Endothelial cell of umbilical vein (primary cell): ENCODE measurements at regions not wholly inside any gene's neighbourhood (a gene's known extent, or its start where the extent isn't known, plus 50 kb on each side); places are given as distances from the start of the nearest gene placed in this dataset.

Experiments
- BruUV-seq: library from RNA; stranded (reverse); fragments of 400-500 nt; replicated peaks from 2 replicates; lab custom pipeline; 2021; lab: Mats Ljungman, UMichigan
- CTCF ChIA-PET: fragments of 300-600, 350-600 bp; sonication (Branson Sonifier 250); formaldehyde crosslinking; loops from one replicate; lab custom pipeline; 2021; ENCODE audit warnings: antibody characterized with exemption, inconsistent platforms; lab: Charles Lee
- POLR2A ChIA-PET: fragments of 300-600, 350-600 bp; sonication (Branson Sonifier 250); formaldehyde crosslinking; loops from one replicate; lab custom pipeline; 2021; ENCODE audit warnings: antibody characterized with exemption, inconsistent platforms; lab: Charles Lee
- DNase-seq: peaks from one replicate; pipeline ENCODE4 v3.0.0-alpha.2; 2011; ENCODE audit warnings: low read depth, low spot score
- FAIRE-seq: peaks from 2 replicates; lab custom pipeline; 2011; peaks lifted over from hg19 to GRCh38; lab: Jason Lieb, UNC
- H2AFZ ChIP-seq: 2 replicates; pipeline ENCODE4 v1.6.0; 2012; ENCODE audit warnings: low read depth, low read length, control low read depth, inconsistent platforms
- H3K27ac ChIP-seq: 2 replicates; pipeline ENCODE4 v1.5.1; 2011; ENCODE audit warnings: low read depth, mild to moderate bottlenecking, control low read depth, low read length, moderate library complexity; ENCODE audit not compliant: insufficient read depth
- H3K27me3 ChIP-seq, 2 experiments: 2 replicates each; pipeline versions ENCODE4 v1.6.0 to v1.6.1; 2011; ENCODE audit warnings: low read length in 2 of 2, mixed read lengths in 1 of 2; ENCODE audit not compliant: control insufficient read depth in 2 of 2, insufficient read depth in 2 of 2
- H3K36me3 ChIP-seq, 2 experiments: 2 replicates in 1 of 2; 3 replicates in 1 of 2; pipeline ENCODE4 v1.5.1; 2011; ENCODE audit warnings: low read length in 2 of 2, mild to moderate bottlenecking in 1 of 2, moderate library complexity in 1 of 2; ENCODE audit not compliant: control insufficient read depth in 2 of 2, insufficient read depth in 2 of 2; ENCODE audit errors: extremely low read depth in 1 of 2
- H3K4me1 ChIP-seq: 3 replicates; pipeline ENCODE4 v1.5.1; 2011; ENCODE audit warnings: mild to moderate bottlenecking, low read length; ENCODE audit not compliant: control insufficient read depth, insufficient read depth; ENCODE audit errors: extremely low read depth
- H3K4me2 ChIP-seq: 2 replicates; pipeline ENCODE4 v1.6.1; 2011; ENCODE audit warnings: low read length, control low read depth, mixed read lengths; ENCODE audit not compliant: insufficient read depth
- H3K4me3 ChIP-seq, 3 experiments: fragments of 200-600 bp in 1 of 3; sonication (generic), shearing (Covaris generic) in 1 of 3; replicated peaks in 1 of 3; 2 replicates each; pipeline ENCODE4 v1.5.1; 2011 to 2016; ENCODE audit warnings: control low read depth in 3 of 3, low read length in 3 of 3, mild to moderate bottlenecking in 2 of 3, inconsistent platforms in 1 of 3, low read depth in 1 of 3, moderate library complexity in 1 of 3; ENCODE audit not compliant: insufficient read depth in 1 of 3
- H3K79me2 ChIP-seq: 2 replicates; pipeline ENCODE4 v1.6.0; 2012; ENCODE audit warnings: low read length, inconsistent platforms; ENCODE audit not compliant: control insufficient read depth, insufficient read depth
- H3K9ac ChIP-seq: replicated peaks from 2 replicates; pipeline ENCODE3; 2011; ENCODE audit warnings: low read length, control low read depth; ENCODE audit not compliant: insufficient read depth; ENCODE audit errors: extremely low read depth
- H3K9me1 ChIP-seq: replicated peaks from 3 replicates; pipeline ENCODE4 v1.6.0; 2011; ENCODE audit warnings: mild to moderate bottlenecking, low read length; ENCODE audit not compliant: control insufficient read depth, insufficient read depth; ENCODE audit errors: extremely low read depth
- H3K9me3 ChIP-seq: replicated peaks from 2 replicates; pipeline ENCODE4 v1.5.1; 2012; ENCODE audit warnings: low read length, inconsistent platforms; ENCODE audit not compliant: control insufficient read depth, insufficient read depth
- H4K20me1 ChIP-seq: replicated peaks from 2 replicates; pipeline ENCODE3; 2011; ENCODE audit warnings: mild to moderate bottlenecking, low read length; ENCODE audit not compliant: control insufficient read depth, insufficient read depth; ENCODE audit errors: extremely low read depth
- EZH2 ChIP-seq: IDR thresholded peaks from 2 replicates; pipeline ENCODE4 v1.6.1; 2012; ENCODE audit warnings: borderline replicate concordance, low read depth, mild to moderate bottlenecking, moderate library complexity, low read length, inconsistent platforms; ENCODE audit not compliant: severe bottlenecking
- FOS ChIP-seq: IDR thresholded peaks from 2 replicates; pipeline ENCODE4 v1.6.1; 2011; ENCODE audit warnings: mild to moderate bottlenecking, low read length, moderate library complexity, borderline replicate concordance; ENCODE audit not compliant: insufficient read depth
- GATA2 ChIP-seq: IDR thresholded peaks from 2 replicates; pipeline ENCODE4 v1.7.0; 2011; ENCODE audit warnings: low read depth, mild to moderate bottlenecking, moderate library complexity, mixed read lengths, low read length; ENCODE audit not compliant: insufficient read length, insufficient read depth
- JUN ChIP-seq: IDR thresholded peaks from 2 replicates; pipeline ENCODE4 v1.6.1; 2011; ENCODE audit warnings: borderline replicate concordance, low read depth; ENCODE audit not compliant: insufficient read length, insufficient read depth
- MYC ChIP-seq: IDR thresholded peaks from one replicate; pipeline ENCODE4 v1.6.1; 2011; ENCODE audit warnings: mild to moderate bottlenecking, low read depth, low read length
- POLR2A ChIP-seq: IDR thresholded peaks from 2 replicates; pipeline ENCODE4 v1.6.1; 2012; ENCODE audit warnings: low read depth, mild to moderate bottlenecking, control low read depth, low read length
- POLR2AphosphoS5 ChIP-seq: IDR thresholded peaks from 2 replicates; pipeline ENCODE4 v1.6.1; 2012; ENCODE audit warnings: low read depth, mild to moderate bottlenecking, control low read depth, low read length, moderate library complexity; ENCODE audit not compliant: insufficient read depth
- dilution Hi-C: fragments of 300-500 bp; cut with MboI; formaldehyde crosslinking; loops from one replicate; pipeline ENCODE4 v1.15.0; 2019; ENCODE audit warnings: low sequenced_read_pairs; ENCODE audit not compliant: extremely low pct_ligation_motif_present
- intact Hi-C: fragments of 100-400 bp; cut with micrococcal nuclease; formaldehyde crosslinking; loops from one replicate; pipeline ENCODE4 v1.10.0; 2022
- TF ChIP-seq, protein P1 (sequence below): IDR thresholded peaks from 2 replicates; pipeline ENCODE4 v1.6.1; 2011; ENCODE audit not compliant: insufficient read depth, insufficient read length

DNA sequence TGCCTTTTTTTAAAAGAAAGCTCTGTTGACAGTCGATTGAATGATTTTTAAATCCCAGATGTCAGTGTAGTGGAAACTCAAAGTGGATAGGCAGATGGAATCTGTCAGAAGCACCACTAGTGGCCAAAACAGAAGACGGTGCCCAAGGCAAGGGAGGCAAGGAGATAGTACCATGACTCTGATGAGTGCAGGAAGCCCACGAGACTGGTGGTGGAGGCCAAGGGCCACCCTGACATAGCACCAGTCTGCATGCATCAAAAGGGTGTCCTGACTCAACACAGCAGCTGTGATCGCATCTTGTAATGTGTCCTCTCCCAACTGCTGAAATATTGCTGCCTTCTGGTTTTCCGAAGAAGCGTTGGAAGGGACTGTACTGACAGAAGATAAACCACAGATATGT, 124.1 kb upstream of the PAPPA2 start:
- Histone ChIP-seq H3K4me2 (no peak overlapping the region), H4K20me1 (no peaks in the 10 kb centered on the region), H2AFZ (no peak overlapping the region), H3K27me3 (no peaks in the 10 kb centered on the region), H3K9me3 (no peaks in the 10 kb centered on the region), H3K9ac (no peak overlapping the region), H3K79me2 (no peaks in the 10 kb centered on the region), H3K9me1 (no peaks in the 10 kb centered on the region), H3K4me1 (no peaks in the 10 kb centered on the region), H3K4me3 (no peak overlapping the region), H3K36me3 (no peaks in the 10 kb centered on the region), H3K27ac (no peak overlapping the region)
- DNase-seq (no peak), FAIRE-seq (no peak)
- dilution Hi-C loops, result no loop called here
- BruUV-seq, result no TSS peak
- CTCF ChIA-PET, result no interaction called here
- intact Hi-C loops, result no loop called here
- TF ChIP-seq GATA2 (no peak), JUN (no peak), POLR2A (no peak), MYC (no peak), FOS (no peak), EZH2 (no peak), POLR2AphosphoS5 (no peak)
- POLR2A ChIA-PET, result no interaction called here

DNA sequence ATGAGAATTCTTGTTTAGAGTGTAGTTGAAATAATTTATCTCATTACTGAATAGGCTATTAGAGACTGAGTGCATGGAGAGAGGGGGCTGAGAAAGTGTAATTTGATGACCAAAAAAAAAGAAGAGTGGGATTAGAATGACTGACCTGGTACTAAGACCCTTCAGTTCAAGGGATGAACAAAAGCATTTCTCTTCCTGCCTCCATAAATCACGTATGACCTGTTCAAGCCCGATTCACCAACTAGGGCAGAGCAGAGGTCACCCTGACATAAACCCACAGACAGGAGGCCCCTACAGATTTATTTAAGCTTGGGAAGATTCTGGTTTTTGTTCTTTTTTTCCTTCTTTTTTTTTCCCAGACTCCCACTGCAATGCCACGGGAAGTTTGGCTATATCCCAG, 123.7 kb upstream of the COP1 start:
- intact Hi-C loops, result no loop called here
- H3K4me1 ChIP-seq, result no peaks in the 10 kb centered on the region
- no peaks in the 10 kb centered on the region for H3K79me2 ChIP-seq
- H3K27me3 ChIP-seq, result no peaks in the 10 kb centered on the region
- no TSS peak for BruUV-seq
- no peaks in the 10 kb centered on the region for H3K9me1 ChIP-seq
- H2AFZ ChIP-seq, result no peak overlapping the region
- H3K9me3 ChIP-seq, result no peaks in the 10 kb centered on the region
- H4K20me1 ChIP-seq, result no peaks in the 10 kb centered on the region
- dilution Hi-C loops, result no loop called here
- H3K4me3 ChIP-seq, result no peak overlapping the region
- H3K9ac ChIP-seq, result no peak overlapping the region
- DNase-seq, result no peak
- ChIA-PET POLR2A (no interaction called here), CTCF (no interaction called here)
- no peak overlapping the region for H3K4me2 ChIP-seq
- no peak overlapping the region for H3K27ac ChIP-seq
- no peaks in the 10 kb centered on the region for H3K36me3 ChIP-seq
- no peak for FAIRE-seq
- TF ChIP-seq FOS (no peak), MYC (no peak), GATA2 (no peak), JUN (no peak), POLR2A (no peak)
- TF ChIP-seq, protein P1, sequence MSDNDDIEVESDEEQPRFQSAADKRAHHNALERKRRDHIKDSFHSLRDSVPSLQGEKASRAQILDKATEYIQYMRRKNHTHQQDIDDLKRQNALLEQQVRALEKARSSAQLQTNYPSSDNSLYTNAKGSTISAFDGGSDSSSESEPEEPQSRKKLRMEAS, result no peak
